Caco-2 (cell line): ENCODE measurements at regions not wholly inside any gene's neighbourhood (a gene's known extent, or its start where the extent isn't known, plus 50 kb on each side); places are given as distances from the start of the nearest gene placed in this dataset.

Experiments used
- BruUV-seq: library from RNA; stranded (reverse); fragments of 400-500 nt; replicated peaks from 2 replicates; lab custom pipeline; 2021; lab: Mats Ljungman, UMichigan
- CTCF ChIA-PET: fragments of 300-600 bp; sonication (Branson Sonifier 250); formaldehyde crosslinking; loops from one replicate; lab custom pipeline; 2022; ENCODE audit warnings: antibody characterized with exemption; lab: Charles Lee
- POLR2A ChIA-PET: fragments of 300-600 bp; sonication (Branson Sonifier 250); formaldehyde crosslinking; loops from one replicate; lab custom pipeline; 2022; ENCODE audit warnings: antibody characterized with exemption; lab: Charles Lee
- DNase-seq, 2 experiments: peaks; one replicate each; pipeline versions ENCODE4 v3.0.0 to v3.0.0-alpha.2; 2020 to 2022
- H3K27me3 ChIP-seq: replicated peaks from 2 replicates; pipeline ENCODE4 v1.6.0; 2011; ENCODE audit warnings: low read length; ENCODE audit not compliant: control insufficient read depth, insufficient read depth
- H3K36me3 ChIP-seq: 2 replicates; pipeline ENCODE4 v1.5.1; 2011; ENCODE audit warnings: low read length; ENCODE audit not compliant: control insufficient read depth, insufficient read depth
- H3K4me1 ChIP-seq: fragments of 250-450 bp; sonication (Bioruptor Pico); 2 replicates; pipeline ENCODE4 v1.5.1; 2020; ENCODE audit warnings: mild to moderate bottlenecking
- H3K4me3 ChIP-seq: 2 replicates; pipeline ENCODE4 v1.5.1; 2011; ENCODE audit warnings: low read depth, mild to moderate bottlenecking, control low read depth, low read length
- H3K9me3 ChIP-seq: fragments of 250-450 bp; sonication (Bioruptor Pico); 2 replicates; pipeline ENCODE4 v1.5.1; 2020; ENCODE audit warnings: mild to moderate bottlenecking, moderate library complexity
- H3K27ac Mint-ChIP-seq: one replicate; pipeline ENCODE4 v1.8.0; 2022; ENCODE audit warnings: mixed read lengths; ENCODE audit not compliant: unreplicated experiment
- H3K27me3 Mint-ChIP-seq: one replicate; pipeline ENCODE4 v1.8.0; 2022; ENCODE audit warnings: mixed read lengths; ENCODE audit not compliant: insufficient read depth, unreplicated experiment
- H3K36me3 Mint-ChIP-seq: one replicate; pipeline ENCODE4 v1.8.0; 2022; ENCODE audit warnings: mild to moderate bottlenecking, mixed read lengths; ENCODE audit not compliant: insufficient read depth, unreplicated experiment
- H3K4me1 Mint-ChIP-seq: one replicate; pipeline ENCODE4 v1.8.0; 2022; ENCODE audit warnings: low read depth, mixed read lengths; ENCODE audit not compliant: unreplicated experiment
- H3K4me3 Mint-ChIP-seq: one replicate; pipeline ENCODE4 v1.8.0; 2022; ENCODE audit warnings: mild to moderate bottlenecking, moderate library complexity, mixed read lengths; ENCODE audit not compliant: unreplicated experiment
- H3K9me3 Mint-ChIP-seq: one replicate; pipeline ENCODE4 v1.8.0; 2022; ENCODE audit warnings: mixed read lengths; ENCODE audit not compliant: unreplicated experiment
- intact Hi-C: fragments of 100-400 bp; cut with micrococcal nuclease; formaldehyde crosslinking; loops from one replicate; pipeline ENCODE4 v1.10.0; 2022; ENCODE audit not compliant: unreplicated experiment
- TF ChIP-seq, protein P1 (sequence below), 2 experiments: fragments of 200-600 bp in 1 of 2; IDR thresholded peaks; 1 replicate in 1 of 2; 2 replicates in 1 of 2; pipeline versions ENCODE4 v1.5.1 to v1.8.0; 2011 to 2022; ENCODE audit warnings: antibody characterized with exemption in 1 of 2, control low read depth in 1 of 2, inconsistent platforms in 1 of 2, low read depth in 1 of 2, low read length in 1 of 2, mild to moderate bottlenecking in 1 of 2, moderate library complexity in 1 of 2; ENCODE audit not compliant: insufficient read depth in 1 of 2, severe bottlenecking in 1 of 2, unreplicated experiment in 1 of 2

DNA sequence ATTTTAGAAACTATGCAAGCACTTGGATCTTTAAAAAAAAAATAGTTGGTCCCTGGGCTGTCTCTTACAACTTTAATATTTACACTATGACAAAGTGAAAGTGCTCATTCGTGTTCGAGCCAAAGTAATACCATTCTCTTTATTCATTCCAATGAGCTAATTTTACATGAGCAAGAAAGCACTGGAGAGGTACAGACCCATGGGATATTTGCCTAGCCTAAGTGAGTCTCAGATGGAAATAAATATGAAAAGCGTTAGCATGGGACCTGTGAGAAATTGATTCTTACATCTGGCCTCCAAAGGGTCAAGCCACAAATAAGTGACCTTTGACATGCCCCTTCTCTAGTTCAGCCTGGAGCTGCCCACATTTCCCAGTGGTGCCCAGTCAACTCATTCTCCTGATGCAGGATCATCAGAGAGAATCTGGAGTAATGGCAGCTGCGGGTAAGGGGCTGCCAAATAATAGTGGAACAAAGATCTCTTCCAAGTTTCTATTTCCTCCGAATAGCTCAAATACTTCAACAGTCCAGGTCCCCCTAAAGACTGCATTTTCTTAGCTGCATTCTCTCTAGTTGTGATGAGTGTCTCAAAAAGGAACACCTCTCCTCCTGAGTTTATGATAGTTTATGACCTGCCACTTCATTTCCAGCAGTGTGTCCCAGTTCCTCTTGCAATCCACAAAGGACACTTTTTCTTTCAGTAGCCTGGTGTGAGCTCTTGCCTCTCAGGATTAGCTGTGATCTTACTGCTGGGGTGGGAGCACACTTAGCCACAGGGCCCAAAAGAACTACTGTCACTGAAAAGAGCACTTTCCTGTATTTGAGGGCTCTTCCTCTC, 208.2 kb downstream of the DAD1 start:
- CTCF ChIA-PET = interaction anchor here (0.6 to 1.4 kb wide), 5 partner anchors 63 to 180 kb away, joined by 3 to 6 read pairs (median 3); no protein-coding TSS in a partner anchor
- Mint-ChIP-seq H3K27me3 (no peaks in the 10 kb centered on the region), H3K36me3 (no peaks in the 10 kb centered on the region), H3K4me3 (peak overlapping the region; percentile 63), H3K27ac (peak overlapping the region; percentile 62), H3K4me1 (peaks cover 57% of the 10 kb centered on the region), H3K9me3 (no peaks in the 10 kb centered on the region)
- BruUV-seq = no TSS peak
- Histone ChIP-seq H3K27me3 (no peaks in the 10 kb centered on the region), H3K36me3 (no peaks in the 10 kb centered on the region), H3K9me3 (no peaks in the 10 kb centered on the region), H3K4me1 (peaks cover 89% of the 10 kb centered on the region), H3K4me3 (no peak overlapping the region)
- POLR2A ChIA-PET = no interaction called here
- TF ChIP-seq, protein P1, sequence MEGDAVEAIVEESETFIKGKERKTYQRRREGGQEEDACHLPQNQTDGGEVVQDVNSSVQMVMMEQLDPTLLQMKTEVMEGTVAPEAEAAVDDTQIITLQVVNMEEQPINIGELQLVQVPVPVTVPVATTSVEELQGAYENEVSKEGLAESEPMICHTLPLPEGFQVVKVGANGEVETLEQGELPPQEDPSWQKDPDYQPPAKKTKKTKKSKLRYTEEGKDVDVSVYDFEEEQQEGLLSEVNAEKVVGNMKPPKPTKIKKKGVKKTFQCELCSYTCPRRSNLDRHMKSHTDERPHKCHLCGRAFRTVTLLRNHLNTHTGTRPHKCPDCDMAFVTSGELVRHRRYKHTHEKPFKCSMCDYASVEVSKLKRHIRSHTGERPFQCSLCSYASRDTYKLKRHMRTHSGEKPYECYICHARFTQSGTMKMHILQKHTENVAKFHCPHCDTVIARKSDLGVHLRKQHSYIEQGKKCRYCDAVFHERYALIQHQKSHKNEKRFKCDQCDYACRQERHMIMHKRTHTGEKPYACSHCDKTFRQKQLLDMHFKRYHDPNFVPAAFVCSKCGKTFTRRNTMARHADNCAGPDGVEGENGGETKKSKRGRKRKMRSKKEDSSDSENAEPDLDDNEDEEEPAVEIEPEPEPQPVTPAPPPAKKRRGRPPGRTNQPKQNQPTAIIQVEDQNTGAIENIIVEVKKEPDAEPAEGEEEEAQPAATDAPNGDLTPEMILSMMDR (IDR thresholded peaks at IDR 0.05; ENCODE audit: insufficient read depth in 1 of 2, low read depth in 1 of 2, low read length in 1 of 2, severe bottlenecking in 1 of 2, unreplicated experiment in 1 of 2) = no peak
- intact Hi-C loops = no loop called here
- DNase-seq = no peak

DNA sequence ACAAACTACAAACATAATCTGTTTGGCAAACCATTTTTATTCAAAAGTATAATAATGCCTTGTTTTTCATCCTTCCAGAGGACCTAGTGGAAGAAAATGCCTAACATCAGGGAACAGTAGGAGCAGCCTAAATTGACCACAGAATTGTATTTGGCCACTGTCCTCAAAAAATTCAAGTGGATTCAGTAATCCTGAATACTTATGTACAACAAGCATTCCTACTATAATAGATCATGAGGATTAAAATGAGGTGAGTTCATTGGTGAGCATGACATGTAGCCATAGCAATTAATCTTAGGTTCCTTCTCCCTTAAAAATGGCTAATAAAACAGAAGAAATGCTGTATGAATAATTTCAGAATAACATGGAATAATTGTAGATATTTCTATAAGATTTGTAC, 209.3 kb downstream of the DAD1 start:
- Mint-ChIP-seq H3K36me3 (no peaks in the 10 kb centered on the region), H3K4me1 (peaks cover 46% of the 10 kb centered on the region), H3K27me3 (no peaks in the 10 kb centered on the region), H3K27ac (peak overlapping the region; percentile 48), H3K9me3 (no peaks in the 10 kb centered on the region), H3K4me3 (peak overlapping the region; percentile 63)
- no peaks in the 10 kb centered on the region for H3K27me3 ChIP-seq
- H3K4me3 ChIP-seq = no peak overlapping the region
- POLR2A ChIA-PET = no interaction called here
- peaks cover 78% of the 10 kb centered on the region for H3K4me1 ChIP-seq
- CTCF ChIA-PET = interaction anchor here (0.9 kb wide), 1 partner anchor 179 kb away, joined by 3 read pairs; no protein-coding TSS in a partner anchor
- H3K9me3 ChIP-seq = no peaks in the 10 kb centered on the region
- TF ChIP-seq, protein P1 (IDR thresholded peaks at IDR 0.05; ENCODE audit: insufficient read depth in 1 of 2, low read depth in 1 of 2, low read length in 1 of 2, severe bottlenecking in 1 of 2, unreplicated experiment in 1 of 2) = no peak
- BruUV-seq = no TSS peak
- H3K36me3 ChIP-seq = no peaks in the 10 kb centered on the region
- DNase-seq = no peak
- intact Hi-C loops = loop anchor here (5.0 kb wide), 2 partner anchors 177 to 217 kb away; no protein-coding TSS in a partner anchor

DNA sequence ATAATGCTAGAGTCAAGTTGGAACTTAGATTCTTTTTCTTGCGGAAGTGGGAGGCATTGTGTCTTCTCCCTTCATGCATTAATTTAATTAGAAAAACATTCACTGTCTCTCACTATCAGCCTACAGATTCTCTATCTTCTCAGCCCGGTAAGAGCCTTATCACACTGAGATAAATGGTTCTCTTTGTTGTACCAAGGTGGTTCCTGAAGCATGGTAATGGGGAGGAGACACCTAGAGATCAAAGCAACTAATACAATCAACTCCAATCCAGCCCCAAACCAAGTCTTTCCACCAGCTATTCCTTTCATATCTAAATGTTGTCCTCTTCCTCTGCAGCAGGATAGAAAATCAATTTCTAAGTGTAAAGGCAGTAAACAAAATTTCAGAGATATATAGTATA, 210.8 kb downstream of the DAD1 start:
- H3K27me3 Mint-ChIP-seq = no peaks in the 10 kb centered on the region
- Histone ChIP-seq H3K36me3 (no peaks in the 10 kb centered on the region), H3K9me3 (no peaks in the 10 kb centered on the region), H3K4me1 (peaks cover 64% of the 10 kb centered on the region), H3K4me3 (no peak overlapping the region), H3K27me3 (no peaks in the 10 kb centered on the region)
- TF ChIP-seq, protein P1 (IDR thresholded peaks at IDR 0.05; ENCODE audit: insufficient read depth in 1 of 2, low read depth in 1 of 2, low read length in 1 of 2, severe bottlenecking in 1 of 2, unreplicated experiment in 1 of 2) = no peak
- no TSS peak for BruUV-seq
- ChIA-PET CTCF (interaction anchor here (0.7 to 1.4 kb wide), 2 partner anchors 59 to 99 kb away, joined by 3 to 4 read pairs; no protein-coding TSS in a partner anchor), POLR2A (interaction anchor here (0.7 kb wide), 1 partner anchor 101 kb away, joined by 6 read pairs; no protein-coding TSS in a partner anchor)
- peak in 1 of 2 experiments; percentile 28 for DNase-seq
- peaks cover 37% of the 10 kb centered on the region for H3K4me1 Mint-ChIP-seq
- H3K9me3 Mint-ChIP-seq = no peaks in the 10 kb centered on the region
- H3K4me3 Mint-ChIP-seq = peak overlapping the region; percentile 62
- no peaks in the 10 kb centered on the region for H3K36me3 Mint-ChIP-seq
- intact Hi-C loops = loop anchor here (5.0 kb wide), 2 partner anchors 176 to 216 kb away; no protein-coding TSS in a partner anchor
- H3K27ac Mint-ChIP-seq = peak overlapping the region; percentile 66
